B cell (primary cell): ENCODE measurements at regions not wholly inside any gene's neighbourhood (a gene's known extent, or its start where the extent isn't known, plus 50 kb on each side); places are given as distances from the start of the nearest gene placed in this dataset.

Source experiments
- EZH2 ChIP-seq: IDR thresholded peaks from 2 replicates; pipeline ENCODE4 v1.6.1; 2012; ENCODE audit warnings: borderline replicate concordance, low read depth, mild to moderate bottlenecking, moderate library complexity, low read length; ENCODE audit not compliant: insufficient read depth, poor library complexity, severe bottlenecking
- TF ChIP-seq, protein P1 (sequence below): fragments of 200-600 bp; IDR thresholded peaks from one replicate; pipeline ENCODE4 v1.8.0; 2022; ENCODE audit warnings: antibody characterized with exemption, mild to moderate bottlenecking

DNA sequence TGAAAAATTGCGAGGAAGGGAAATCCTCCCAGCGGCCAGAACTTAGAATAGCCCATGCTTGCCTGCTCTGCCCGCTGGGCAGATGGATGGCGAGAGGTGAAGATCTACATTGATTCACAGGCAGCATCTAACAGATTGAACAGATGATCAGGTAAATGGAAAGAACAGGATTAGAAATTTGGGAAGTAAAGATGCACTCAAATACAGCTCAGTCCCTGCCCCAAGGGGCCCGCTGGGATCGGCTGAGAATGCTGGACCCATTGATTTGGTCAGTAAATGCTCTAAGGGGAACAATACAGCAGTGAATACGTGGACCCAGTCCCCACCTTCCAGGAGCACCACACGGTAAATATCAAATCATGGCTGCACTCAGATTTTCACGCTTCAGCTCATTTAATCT lies 248.2 kb downstream of the MATN1 start:
- TF ChIP-seq, protein P1, sequence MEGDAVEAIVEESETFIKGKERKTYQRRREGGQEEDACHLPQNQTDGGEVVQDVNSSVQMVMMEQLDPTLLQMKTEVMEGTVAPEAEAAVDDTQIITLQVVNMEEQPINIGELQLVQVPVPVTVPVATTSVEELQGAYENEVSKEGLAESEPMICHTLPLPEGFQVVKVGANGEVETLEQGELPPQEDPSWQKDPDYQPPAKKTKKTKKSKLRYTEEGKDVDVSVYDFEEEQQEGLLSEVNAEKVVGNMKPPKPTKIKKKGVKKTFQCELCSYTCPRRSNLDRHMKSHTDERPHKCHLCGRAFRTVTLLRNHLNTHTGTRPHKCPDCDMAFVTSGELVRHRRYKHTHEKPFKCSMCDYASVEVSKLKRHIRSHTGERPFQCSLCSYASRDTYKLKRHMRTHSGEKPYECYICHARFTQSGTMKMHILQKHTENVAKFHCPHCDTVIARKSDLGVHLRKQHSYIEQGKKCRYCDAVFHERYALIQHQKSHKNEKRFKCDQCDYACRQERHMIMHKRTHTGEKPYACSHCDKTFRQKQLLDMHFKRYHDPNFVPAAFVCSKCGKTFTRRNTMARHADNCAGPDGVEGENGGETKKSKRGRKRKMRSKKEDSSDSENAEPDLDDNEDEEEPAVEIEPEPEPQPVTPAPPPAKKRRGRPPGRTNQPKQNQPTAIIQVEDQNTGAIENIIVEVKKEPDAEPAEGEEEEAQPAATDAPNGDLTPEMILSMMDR = no peak
- TF ChIP-seq EZH2 = no peak
